OCI-M2 (cell line): ENCODE measurements at regions not wholly inside any gene's neighbourhood (a gene's known extent, or its start where the extent isn't known, plus 50 kb on each side); places are given as distances from the start of the nearest gene placed in this dataset.
A peak's percentile ranks its signal among the peaks of the same experiment; 100 is the strongest.

Experiments used
- DNase-seq: peaks from one replicate; lab custom pipeline; 2025; ENCODE audit not compliant: unreplicated experiment; lab: John Stamatoyannopoulos, UW

DNA sequence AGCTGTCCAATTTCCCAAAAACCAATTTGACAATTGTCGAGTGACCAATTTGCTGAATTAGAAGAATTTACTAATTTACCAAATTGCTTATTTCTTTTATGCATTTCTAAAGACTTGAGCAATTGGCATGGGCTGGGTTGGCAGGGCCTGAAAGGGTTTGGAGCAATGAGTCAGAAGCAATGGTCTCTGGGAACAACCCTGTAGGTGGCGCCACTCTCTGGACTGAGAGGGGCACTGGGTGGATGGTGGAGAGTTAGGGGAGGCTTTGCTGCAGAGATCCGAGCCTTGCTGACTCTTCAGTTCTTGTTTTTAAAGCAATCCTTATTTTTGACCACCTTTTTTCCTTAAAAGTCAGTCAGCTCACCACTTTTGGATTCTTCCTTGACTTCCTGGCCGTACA is 71.5 kb upstream of the RPS23 start:
- no peak for DNase-seq

DNA sequence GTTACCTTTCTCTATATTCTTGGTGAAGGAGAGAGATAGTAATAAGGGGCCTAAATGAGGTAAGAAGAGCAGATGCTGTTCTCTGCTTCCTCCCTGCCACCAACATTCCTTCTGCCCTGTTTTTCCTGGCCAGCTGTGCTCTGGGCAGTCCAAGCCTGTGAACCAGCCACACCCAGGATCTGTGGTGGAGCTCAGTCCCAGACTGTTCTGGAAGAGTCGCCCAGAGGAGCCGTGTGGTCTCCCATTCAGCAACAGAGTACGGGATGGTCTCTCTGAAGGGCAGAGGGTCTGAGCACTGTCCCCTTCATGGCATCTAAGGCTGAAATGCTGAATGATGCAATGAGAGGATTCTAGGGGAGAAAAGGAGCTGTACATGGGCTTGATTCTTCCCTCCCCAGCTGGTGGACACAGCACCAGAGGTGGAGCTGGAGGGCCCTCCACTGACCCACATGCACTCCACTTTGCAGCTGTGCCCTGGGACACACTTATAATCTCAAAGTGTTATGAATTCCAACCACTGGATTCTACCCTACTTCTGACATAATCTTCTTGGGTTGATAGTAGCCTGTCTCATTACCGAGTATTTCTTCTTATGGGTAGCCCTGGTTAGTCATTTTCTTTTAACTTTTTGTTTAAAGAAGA is 70.8 kb upstream of the RPS23 start:
- no peak for DNase-seq

DNA sequence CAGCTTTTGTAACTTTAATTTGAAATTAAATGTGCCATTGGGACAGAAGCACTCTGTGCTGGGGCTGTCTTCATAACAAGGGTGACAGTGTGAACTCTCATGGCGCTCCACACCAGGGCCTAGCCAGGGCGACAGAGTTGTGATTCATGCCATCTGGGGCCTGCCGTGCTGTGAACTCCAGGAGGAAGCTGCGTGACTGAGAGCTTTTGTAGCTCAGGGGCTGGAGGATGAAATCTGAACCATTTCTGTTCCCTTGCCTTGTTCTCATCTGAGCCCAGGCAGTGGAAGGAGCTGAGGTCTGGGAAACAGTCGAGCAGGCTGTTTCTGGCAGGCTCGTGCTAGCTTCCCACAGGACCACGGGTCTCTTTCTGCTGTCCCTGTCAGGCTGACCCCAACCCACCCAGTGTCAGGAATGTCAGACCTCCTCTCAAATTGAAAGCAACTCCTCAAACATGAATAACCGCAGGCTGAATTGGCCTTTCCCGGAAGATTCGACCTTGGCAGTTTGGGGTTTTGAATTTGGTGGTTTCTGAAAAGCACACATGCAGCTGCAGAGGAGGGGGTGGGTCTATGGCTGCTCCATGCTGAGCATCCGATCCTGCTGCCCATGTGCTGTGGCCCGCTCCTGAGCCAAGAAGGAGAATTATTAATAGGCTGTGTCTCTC is 69.2 kb upstream of the RPS23 start:
- DNase-seq: no peak

DNA sequence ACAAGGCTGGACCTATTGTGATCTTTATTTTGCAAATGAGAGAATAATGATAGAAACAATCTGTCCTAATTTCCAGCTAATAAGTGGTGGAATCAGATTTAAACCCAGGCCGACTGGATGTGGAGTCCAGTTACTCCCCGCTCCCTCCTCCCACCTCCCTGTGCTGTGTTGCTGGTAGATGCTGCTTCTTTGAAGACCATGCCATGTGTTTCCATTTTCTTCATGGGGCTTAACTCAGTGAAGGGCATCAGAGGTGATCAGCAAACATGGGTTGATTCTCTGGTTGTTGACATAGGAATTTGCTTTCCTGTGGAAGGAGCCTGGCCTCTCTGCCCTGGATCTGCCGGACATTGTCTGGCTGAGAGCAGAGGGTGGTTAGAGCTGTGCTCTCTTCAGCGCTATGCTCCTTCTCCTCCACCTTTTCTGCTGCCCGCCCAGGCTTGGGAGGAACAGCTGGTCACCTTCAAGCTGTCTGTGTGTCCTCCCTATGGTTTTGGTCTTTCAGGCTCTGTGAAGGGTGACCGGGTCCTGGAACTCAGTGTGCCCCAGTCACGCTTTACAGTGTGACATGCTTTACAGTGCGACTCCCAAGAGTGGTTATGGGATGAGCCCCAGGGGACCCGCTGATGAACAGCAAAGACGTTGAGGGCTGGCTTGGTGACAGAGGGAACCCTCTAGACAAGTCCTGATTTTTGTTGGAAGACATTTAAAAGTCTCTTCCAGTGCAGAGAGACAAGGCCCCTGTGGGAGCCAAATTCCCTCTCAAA is 68.4 kb upstream of the RPS23 start:
- no peak for DNase-seq

DNA sequence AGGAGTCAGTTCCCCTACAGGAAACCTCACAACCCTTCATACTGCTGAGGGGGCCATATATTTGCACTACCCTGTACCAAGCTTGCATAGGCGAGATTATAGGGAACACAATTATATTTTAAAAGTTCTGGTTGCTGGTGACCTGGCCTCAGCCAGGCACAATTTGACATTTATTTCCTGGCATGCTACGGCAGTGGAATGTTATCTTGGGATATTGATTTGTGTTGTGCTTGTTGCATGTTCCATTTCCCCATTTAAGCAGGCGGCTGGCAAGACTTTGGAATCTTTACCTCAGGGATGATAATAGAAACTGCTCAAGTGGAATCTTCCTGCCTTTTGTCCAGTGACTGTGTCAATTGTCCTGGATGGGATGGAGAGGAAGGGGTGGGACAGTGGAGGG is 67.0 kb upstream of the RPS23 start:
- no peak for DNase-seq

DNA sequence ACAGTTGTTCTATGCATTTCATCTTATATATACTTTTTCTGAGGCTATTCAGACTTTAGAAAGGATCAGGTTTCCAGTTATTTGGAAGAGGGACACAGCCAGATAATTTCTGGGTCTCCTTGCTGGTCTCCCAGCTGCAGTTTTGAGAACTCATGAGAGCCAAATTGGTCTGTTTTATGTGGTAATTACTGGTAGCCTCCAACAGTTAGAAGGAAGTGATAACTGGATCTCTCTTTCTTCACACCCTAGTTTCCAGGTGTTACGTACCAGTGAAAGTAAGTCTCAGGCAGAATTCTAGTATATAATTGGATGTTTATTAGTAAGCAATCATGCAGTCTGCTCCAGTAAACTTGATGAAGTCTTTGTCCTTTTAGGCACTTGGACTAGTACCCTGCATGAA is 63.2 kb upstream of the RPS23 start:
- no peak for DNase-seq

DNA sequence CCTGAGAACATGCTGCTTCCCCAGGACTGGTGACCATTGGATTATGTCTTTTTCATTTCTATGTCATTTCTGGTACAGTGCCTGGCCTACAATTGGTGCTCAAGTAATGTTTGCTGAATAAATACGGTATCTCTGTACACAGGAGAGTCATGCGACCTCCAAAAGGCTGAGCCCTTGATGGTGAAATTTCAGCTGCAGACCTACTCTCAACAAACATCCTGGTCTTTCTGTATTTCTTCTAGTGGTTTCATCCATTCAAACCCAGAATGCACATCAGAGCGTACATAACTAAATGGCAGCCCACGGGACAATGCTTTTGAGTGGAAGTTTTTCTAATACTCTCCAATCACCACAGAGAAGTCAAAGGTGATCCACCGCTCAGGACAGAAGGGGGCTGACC is 62.6 kb upstream of the RPS23 start:
- no peak for DNase-seq

DNA sequence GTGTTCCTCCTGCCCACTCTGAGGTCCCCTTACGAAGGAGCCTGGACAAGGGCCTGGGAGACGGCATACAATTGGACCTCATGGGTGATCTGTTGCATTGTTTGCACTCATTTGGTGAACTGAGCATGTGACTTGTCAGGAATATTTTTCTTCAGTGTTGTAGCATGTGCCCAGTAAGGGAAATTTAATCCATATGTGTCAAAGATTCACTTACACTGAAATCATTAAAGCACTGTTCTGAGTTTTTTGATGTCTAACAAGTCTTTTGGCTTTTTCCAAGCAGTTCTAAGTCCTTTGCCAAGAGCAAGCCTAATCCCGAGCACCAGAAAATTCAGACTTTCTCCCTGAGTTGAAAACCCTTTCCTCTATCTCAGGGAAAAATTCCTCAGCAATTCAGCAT is 61.6 kb upstream of the RPS23 start:
- no peak for DNase-seq

DNA sequence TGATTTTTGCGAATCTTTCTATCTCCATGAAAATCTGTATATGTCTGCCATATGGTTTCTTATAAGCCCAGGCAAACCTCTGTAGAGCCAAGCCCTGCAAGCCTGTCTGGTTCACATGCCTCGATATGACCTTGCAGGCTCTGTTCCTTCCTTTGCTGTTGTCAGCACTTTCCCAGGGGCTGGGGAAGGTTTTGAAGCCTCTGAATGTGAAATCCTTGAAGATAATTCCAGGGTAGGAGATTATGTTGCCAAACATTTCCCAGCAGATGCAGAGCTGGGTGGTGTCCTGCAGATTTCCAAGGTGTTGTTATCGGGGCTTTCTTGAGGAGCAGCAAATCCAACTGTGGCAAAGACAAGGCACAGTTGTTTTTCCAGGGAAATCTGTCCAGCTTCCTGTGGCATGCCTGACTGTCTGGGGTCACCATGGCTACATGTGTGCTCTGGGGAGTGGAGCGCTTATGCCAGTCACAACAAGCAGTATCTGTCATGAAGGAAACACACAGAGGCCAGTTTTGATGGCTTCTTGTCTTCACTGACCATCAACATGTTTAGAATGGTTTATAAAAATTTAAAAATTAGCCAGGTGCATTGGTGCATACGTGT is 60.7 kb upstream of the RPS23 start:
- no peak for DNase-seq

DNA sequence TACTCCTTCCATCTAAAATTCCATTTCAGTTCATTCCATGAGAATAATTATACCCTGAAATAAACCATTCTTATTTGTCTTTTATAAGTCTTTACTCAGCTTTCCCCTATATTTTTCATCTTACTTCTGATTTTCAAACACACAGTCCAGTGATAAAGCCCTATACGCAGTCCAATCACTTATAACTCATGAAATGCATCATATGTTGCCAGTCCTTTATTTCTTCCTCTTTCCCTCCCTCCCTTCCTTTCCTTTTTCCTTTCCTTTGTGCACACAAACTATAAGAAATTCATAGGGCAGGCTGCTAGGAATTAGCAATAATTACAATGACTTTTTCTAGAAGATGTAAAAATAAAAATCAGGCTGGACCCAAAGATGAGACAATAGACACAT is 58.8 kb upstream of the RPS23 start:
- DNase-seq: no peak

DNA sequence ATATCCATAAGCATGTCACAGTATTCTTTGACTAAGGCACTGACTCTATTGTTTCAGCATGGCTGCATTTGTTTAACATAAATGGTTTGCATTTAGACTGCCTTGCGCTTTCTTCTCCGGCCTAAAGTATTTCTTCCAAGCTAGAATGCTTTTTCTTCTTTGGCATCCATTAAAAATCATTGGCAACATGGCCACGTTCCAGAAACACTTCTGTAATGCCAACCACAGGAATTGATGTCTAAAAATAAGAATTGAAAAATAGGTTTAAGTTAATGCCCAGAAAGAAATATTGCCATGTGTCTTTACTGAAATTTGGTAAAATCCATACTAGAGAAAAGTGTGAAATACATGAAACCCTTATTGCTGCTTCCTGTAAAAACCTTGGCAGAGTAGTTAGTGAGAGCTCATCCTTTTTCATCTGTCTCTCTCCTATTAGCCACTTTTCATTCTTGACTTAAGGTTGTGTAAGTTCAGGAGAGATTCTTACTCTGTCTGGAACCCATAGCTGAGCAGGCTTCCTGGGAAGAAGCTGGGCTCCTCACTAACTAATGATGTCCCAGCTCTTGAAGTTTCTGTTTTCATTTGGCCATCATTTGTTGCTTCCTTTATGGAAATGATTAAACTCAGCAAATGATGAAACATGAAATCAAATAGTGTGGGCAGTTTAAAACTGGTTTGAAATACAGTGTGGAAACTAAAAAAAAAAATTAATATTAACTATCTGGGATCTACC is 58.2 kb upstream of the RPS23 start:
- no peak for DNase-seq

DNA sequence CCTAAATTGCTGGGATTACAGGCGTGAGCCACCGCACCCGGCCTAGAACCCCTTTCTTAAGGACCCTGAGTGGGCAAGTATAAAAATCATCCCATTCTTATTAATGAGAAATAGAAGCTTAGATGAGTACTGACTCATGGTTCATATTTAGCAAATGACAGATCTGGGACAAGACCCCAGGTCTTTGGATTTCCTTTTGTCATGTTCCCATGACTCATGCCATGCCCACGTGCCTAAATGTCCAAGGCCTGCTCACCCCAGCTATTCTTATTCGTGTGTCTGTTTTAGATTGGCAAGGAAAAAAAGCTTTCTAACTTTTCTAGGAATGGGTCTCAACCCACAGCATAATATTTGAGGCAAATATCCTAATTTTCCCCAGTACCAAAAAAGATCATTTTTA is 57.7 kb upstream of the RPS23 start:
- no peak for DNase-seq

DNA sequence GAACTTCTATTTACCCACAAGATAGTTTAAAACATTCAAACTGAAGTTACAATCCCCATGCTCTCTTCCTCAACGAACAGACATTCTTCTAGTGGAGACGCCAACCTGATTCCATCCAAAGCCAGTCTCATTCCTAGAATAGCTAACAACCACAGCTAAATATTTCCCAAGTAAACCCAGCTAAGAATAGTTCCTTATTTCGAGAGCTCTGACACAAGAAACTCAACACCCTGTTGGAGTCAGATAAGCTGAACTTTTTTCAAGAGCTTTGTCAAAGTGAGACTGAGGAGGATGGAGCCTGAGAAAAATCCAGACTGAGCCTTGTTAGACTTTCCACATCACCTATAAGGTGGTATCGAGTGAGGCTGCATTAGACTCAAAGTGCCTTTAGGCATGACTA is 56.7 kb upstream of the RPS23 start:
- DNase-seq: peak; percentile 8

DNA sequence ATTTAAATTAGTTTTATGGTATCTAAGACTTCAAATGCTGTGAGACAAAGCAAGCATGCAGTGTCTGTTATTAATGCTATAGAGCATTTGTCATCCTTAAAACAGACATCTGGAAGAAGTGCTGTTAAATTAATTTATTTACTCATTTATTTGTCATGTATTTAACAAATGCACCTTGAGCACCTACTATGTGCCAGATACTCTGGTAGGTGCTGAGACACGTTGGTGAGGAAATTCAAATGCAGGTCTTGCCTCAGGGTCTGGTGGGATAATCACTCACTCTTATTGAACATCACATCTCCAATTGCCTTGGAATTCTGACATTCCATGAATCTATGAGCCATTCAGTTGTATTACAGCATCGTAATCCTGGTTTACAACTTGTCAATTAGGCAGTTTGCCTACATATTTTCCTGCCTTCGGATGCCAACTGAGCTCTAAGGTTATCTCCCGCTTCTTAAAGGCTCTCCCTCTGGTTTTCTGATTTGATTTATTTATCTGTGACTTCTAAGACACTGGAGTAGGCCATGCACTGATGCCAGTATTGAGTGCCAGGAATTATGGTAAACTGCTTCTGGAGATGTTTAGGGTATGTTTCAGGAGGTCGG is 56.0 kb upstream of the RPS23 start:
- DNase-seq: no peak

DNA sequence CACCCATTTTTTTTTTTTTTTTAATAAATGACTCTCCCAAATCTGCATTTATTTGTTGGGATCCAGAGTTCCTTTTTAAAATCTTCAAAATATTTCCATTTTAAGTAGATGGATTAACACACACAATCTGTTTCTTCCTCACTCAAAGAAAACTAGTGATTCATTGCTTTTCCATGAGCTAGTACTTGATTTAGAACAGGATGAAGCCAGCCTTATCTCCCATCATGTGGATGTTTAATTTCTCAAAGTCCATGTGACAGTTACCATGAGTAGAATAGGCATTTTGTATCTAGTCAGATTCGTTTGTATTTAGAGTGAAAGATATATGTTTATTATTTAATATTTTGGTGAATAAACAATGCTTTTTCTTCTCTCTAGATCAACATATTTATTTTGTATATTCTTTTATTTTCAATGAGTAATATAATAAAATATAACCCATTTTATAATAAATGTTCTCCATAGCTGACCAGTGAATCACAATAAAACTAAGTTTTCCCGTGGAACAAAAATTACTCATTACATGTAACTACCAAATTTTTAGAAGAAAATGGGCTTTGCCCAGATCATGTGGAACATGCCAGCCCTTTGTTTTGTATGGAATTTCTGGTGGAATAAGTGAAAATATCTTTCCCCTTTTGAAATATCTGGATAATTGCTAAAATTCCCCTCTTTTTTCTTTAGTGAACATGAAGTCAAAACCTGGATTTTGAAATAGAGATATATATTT is 54.9 kb upstream of the RPS23 start:
- DNase-seq: no peak

DNA sequence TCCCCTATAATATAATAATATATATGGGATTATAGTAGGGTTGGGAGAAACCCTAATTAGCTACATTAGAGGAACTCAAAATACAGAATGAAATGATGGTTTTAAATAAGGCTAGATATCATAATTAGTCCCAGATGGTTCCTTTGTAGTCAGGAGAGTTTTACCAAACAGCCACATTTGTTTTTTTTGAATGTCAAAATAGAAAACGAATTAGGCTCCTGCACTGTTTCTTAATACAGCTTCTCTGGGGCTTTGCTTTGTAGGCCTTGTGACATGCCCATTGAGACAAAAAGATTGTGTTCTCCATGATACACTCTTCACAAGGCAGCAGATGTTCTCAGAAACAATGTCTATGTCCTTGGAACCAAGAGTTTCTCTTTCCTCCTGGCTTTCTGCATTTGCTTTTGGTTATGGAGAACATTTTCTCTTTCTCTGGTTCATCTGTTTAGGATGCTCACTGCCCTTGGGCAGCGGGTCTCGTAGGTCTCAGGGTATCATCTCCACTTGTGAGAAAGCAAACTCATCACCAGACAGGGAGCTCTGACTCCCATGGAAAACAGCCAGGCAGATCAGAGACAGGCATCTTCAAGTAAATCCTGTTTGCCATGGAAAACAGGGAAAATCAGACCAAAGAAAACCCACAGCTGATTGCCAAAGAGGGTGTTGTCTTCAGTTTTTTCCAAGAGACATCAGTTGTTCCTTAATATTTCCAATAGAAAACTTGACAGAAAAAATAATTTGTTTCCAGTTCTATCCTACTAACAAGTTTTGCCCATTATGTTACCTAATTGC is 54.1 kb upstream of the RPS23 start:
- DNase-seq: no peak

DNA sequence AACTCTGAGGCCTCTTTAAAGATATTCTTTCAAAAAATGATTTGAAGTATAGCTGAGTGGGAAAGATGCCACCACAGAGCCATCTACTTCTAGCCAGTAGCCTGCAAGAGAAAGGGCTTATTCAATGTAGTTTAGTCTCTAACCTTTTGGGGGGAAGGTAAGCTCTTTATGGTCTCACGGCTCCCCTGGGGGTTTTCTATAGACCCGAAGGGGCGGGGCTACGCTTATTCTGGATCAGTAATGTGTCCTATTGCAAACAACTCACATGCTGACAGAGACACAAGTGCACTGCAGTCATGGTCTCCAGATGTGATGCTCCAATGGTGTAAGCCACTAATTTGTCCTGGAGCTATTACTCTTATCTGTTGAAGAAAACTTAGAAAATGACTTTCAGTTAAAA is 53.4 kb upstream of the RPS23 start:
- DNase-seq: no peak

DNA sequence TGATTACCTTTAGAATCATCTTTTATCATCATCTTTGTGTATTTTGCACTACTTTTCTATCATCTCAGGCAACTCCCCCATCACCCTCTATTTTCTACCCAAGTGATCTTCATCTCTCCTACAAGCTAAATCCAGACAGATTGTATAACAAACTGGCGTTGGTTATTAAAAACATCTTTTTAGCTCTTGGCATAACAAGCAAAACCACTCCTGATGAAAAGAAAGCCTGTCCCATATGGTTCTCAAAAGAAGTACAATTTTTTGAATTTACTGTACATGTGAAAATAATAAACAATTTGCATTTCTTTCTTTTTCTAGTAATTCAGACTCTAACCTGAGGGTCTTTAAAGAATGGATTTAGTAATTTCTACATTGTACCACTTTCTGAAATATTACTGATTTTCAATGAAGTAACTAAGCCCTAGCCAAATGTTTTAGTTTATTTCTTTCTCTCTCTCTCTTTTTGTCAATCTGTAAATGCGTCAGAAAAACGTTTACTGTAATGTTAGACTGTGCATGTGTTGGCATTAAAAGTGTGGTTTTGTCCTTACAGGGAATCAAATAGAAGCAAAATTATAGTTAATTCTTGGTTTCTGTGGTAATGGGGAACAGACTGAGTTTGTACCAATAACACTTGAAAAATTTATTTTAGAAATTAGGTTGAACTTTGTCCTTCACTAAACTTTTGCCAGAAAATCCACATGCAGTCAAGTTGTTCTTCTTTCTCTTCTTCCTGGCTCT is 52.5 kb upstream of the RPS23 start:
- no peak for DNase-seq

DNA sequence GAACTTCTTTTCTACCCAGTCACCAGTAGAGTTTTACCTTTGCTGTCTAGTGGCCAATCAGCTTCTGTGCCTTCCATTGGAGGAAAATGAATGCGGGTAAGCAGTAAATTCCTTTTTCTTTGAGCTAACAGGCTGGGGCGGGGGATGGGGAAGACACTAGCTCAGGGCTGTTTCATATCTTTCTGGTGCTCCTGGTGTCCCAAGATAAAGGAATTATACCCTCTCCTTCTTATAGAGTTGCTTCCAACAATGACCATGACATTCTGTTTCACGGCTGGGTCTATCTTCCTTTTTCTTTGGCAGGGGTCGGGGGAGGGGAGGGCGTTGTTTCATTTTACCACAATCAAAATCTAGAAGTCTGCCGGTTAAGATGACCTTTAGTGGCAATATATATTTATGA is 51.2 kb upstream of the RPS23 start:
- DNase-seq: peak; percentile 47
